Activated gamma-delta T cell (primary cell): ENCODE measurements at regions not wholly inside any gene's neighbourhood (a gene's known extent, or its start where the extent isn't known, plus 50 kb on each side); places are given as distances from the start of the nearest gene placed in this dataset.
"Not testable (repeated sequence)": the region's sequence is repeated elsewhere in the genome, so short reads cannot be mapped to it uniquely, and the experiment has no call there.

Experiments
- DNase-seq: peaks from one replicate; lab custom pipeline; 2025; lab: John Stamatoyannopoulos, UW

DNA sequence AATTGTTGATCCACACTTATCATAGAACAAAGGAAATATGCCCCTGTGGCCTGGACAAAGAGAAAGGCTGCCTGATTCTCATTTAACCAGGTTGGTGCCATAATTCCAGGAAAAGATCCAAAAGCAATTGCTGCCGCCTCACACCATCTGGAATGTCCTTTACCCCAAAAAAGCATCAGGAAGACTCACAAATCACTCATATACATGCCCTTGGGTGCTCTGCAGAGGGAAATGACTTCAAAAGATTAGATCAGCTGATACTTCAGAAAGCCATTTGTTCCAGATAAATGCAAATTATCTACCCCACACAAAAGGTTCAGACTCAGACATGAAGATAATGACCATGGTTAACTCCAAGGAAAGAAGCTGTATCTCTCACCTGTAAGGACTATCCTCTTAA lies 285.8 kb downstream of the C1D start:
- no peak for DNase-seq

- DNase-seq, result no peak
These were observed 284.9 kb downstream of the C1D start for GRCh38 chr2:67777836-67778429.

DNA sequence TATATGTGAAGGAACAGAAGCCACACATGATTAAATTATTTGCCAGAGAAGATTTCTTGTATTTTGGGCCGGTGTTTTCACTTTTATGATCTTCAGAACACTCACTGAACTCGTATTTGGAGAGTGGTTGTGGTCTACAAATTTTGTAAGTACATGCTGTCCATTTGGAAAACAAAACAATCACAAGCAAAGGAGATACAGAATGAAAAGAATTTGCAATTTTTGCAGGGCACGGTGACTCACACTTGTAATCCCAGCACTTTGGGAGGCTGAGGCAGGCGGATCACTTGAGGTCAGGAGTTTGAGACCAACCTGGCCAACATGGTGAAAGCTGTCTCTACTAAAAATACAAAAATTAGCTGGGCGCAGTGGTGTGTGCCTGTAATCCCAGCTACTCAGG lies 282.0 kb downstream of the C1D start:
- not testable (repeated sequence) for DNase-seq

- DNase-seq, result no peak
These were observed 280.4 kb downstream of the C1D start for GRCh38 chr2:67782443-67782842.

DNA sequence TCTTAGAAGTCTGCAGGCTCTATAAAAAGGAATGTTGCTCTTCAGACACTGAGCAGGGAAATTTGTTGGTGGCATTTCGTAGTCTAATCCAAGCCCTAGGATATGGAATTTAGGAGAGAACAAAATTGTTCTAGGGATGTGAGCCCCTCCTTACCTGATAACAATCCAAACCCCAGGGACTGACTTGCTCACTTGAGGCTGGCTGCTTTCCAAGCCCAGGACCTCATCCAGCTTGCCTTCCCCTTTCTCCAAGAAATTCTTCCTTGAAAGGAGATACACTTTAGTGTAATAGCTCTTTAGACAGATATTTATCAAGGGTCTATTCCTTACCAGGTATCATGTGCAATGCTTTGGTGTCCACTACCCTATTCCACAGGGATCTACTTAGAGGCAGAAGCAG lies 279.8 kb downstream of the C1D start:
- DNase-seq, result no peak

DNA sequence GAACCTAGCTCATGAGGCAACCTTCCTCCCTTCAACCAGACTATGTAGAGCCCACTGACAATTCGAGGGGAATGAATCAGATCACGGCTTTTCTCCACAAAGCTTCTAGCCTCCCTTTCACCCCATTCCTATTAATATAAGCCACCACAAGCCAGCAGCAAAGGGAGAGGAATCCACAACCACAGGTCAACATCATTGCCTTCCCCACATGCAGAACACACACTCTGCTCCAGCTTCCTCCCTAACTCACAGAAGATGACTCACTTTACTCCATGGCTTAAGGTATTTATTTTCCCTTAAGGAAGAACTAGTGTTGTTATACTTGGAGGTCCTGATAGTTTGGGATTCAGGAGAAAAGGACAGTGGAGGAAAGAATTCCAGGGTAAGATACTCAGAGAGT lies 272.2 kb downstream of the C1D start:
- DNase-seq, result no peak

DNA sequence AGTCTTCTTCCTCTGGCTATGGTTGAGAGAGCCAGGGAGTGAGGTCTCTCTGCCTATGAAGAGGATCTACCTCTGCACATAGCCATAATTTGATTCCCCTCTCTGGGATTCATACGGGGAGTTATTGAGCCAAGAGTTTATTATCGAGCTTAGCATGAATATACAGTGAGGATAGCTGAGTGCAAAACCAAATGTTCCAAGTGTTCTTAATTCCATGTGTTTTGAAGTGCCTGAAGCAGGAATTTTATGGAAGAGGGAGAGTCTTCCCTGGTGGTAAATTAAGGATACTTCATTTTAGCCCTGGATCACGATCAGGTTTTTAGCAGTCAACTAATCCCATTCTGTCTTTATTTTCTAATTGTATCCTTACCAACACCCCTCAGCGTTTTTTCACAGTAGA lies 270.6 kb downstream of the C1D start:
- DNase-seq, result no peak

DNA sequence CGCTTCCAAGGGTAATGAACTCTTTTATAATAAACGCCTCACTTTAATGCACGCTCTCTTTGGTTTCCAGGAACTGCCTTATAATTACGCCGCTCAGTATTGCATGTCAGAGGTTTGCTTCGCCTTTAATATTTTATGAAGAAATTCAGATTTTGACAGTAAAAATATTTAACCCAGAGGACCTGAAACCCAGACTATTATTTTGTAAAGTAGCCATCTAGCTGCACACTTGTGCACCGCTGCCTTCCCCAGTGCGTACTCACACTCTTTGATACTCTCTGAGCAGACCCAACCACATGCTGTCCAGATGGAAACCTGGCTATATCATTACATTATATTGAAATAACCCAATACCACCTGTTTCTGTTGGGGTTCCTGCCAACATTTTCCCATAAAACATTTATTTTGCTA lies 270.1 kb downstream of the C1D start:
- no peak for DNase-seq

- DNase-seq, result no peak
These were observed 264.8 kb downstream of the C1D start for GRCh38 chr2:67797801-67798540.

- DNase-seq, result no peak
These were observed 264.2 kb downstream of the C1D start for GRCh38 chr2:67798541-67799160.

- DNase-seq, result no peak
These were observed 262.9 kb downstream of the C1D start for GRCh38 chr2:67799886-67800285.

DNA sequence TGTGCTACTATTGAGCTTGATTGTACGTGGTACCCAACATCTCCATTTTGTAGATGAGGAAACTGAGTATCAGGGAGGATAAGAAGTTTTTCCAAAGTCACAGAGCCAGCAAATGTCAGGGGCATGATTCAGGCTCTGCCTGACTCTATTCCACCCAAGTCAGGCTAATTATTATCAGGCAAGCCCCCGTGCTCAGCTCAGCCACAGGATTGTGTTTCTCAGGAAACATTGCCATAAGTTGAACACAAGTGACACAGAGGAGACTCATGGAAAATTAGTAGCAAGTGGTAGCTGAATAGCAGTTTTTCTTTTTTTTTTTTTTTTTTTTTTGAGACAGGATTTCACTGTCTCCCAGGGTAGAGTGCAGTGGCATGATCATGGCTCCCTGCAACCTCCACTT lies 260.5 kb downstream of the C1D start:
- DNase-seq, result no peak

GRCh38 chr2:67802824-67803223 lies 260.0 kb downstream of the C1D start:
- DNase-seq, result no peak

GRCh38 chr2:67806816-67807215 lies 256.0 kb downstream of the C1D start:
- DNase-seq, result no peak

- no peak for DNase-seq
These were observed 254.7 kb downstream of the C1D start for GRCh38 chr2:67808112-67808511.

- DNase-seq, result no peak
These were observed 250.1 kb downstream of the C1D start for GRCh38 chr2:67812682-67813081.

- DNase-seq, result no peak
These were observed 239.1 kb downstream of the C1D start for GRCh38 chr2:67823726-67824125.

DNA sequence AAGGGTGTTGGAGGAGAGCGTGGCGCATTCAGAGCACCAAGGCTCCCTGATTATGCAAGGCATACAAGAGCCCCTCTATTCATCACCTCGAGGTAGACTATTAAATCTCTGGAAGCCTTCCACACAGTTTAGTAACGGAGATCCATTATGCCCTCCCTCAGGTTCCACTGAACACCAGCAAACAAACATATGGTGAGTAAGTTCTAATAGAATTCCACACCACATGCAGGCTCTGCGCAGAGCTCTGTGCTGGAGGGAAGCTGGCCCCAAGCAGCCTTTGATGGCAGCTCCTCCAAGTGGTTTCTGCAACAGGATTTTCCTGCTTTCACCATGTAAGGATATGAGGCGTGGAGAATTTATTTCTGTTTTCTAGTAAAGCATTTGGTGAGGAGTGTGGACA lies 238.6 kb downstream of the C1D start:
- no peak for DNase-seq

- DNase-seq, result no peak
These were observed 237.3 kb downstream of the C1D start for GRCh38 chr2:67825476-67825875.

GRCh38 chr2:67828066-67828465 lies 234.7 kb downstream of the C1D start:
- no peak for DNase-seq

- no peak for DNase-seq
These were observed 233.3 kb downstream of the C1D start for GRCh38 chr2:67829470-67829869.

- no peak for DNase-seq
These were observed 229.2 kb downstream of the C1D start for GRCh38 chr2:67833632-67834031.

DNA sequence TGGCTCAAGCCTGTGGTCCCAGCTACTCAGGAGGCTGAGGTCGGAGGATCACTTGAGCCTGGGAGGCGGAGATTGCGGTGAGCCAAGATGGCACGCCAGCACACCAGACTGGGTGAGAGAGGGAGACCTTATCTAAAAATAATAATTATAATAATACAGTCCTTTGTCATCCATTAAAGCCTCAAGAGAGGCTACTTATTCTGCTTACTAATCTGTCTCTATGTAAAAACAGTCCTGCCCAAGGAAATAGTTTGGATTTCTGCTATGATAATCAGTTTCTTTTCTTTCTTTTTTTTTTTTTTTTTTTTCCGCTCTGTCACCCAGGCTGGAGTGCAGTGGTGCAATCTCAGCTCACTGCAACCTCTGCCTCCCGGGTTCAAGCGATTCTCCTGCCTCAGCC lies 228.3 kb downstream of the C1D start:
- DNase-seq, result no peak

- no peak for DNase-seq
These were observed 227.5 kb downstream of the C1D start for GRCh38 chr2:67835266-67835665.
